Right lobe of liver (tissue), 6 donors: ENCODE measurements at regions not wholly inside any gene's neighbourhood (a gene's known extent, or its start where the extent isn't known, plus 50 kb on each side); places are given as distances from the start of the nearest gene placed in this dataset.

Experiments
- ATAC-seq, 4 donors: fragments of 200-7000 bp; cut with Tn5 transposase; one replicate each; pipeline ENCODE4 v1.9.1; 2020; ENCODE audit warnings: mild to moderate bottlenecking in 4 of 4, moderate library complexity in 4 of 4
- DNase-seq, 3 donors: peaks; one replicate each; pipeline ENCODE4 v3.0.0-alpha.2; 2020
- H3K27ac ChIP-seq, 3 donors: fragments of 200-600 bp; one replicate each; pipeline ENCODE4 v1.8.0; 2022
- H3K27me3 ChIP-seq, 2 donors: fragments of 200-600 bp; one replicate each; pipeline ENCODE4 v1.8.0; 2022
- H3K36me3 ChIP-seq, 4 donors: fragments of 200-600 bp; sonication (generic) in 1 of 4; one replicate each; pipeline versions ENCODE4 v1.5.1 to v1.8.0; 2017 to 2022; ENCODE audit warnings: control low read depth in 1 of 4
- H3K4me1 ChIP-seq, 4 donors: fragments of 200-600 bp; sonication (generic) in 1 of 4; one replicate each; pipeline versions ENCODE4 v1.5.1 to v1.8.0; 2017 to 2022; ENCODE audit warnings: control low read depth in 1 of 4
- H3K4me3 ChIP-seq, 3 donors: fragments of 200-600 bp; one replicate each; pipeline ENCODE4 v1.8.0; 2022
- H3K9me3 ChIP-seq, 4 donors: fragments of 200-600 bp; sonication (generic) in 1 of 4; one replicate each; pipeline versions ENCODE4 v1.5.1 to v1.8.0; 2017 to 2022; ENCODE audit warnings: control low read depth in 1 of 4
- POLR2A ChIP-seq: fragments of 450-650 bp; IDR thresholded peaks from one replicate; pipeline ENCODE4 v1.6.1; 2017; ENCODE audit warnings: antibody characterized with exemption, mild to moderate bottlenecking
- WGBS: methylation state at CpG from one replicate; pipeline ENCODE4 v1.1.6; 2018; ENCODE audit warnings: low coverage, low lambda C conversion rate; ENCODE audit not compliant: insufficient coverage; ENCODE audit errors: missing lambda C conversion rate; 5-methylcytosine and 5-hydroxymethylcytosine counted together
- intact Hi-C, 2 donors: fragments of 100-400 bp; cut with DNase I; formaldehyde crosslinking; loops; one replicate each; pipeline versions ENCODE4 v1.11.2 to v1.14.1; 2022
- TF ChIP-seq, protein P1 (sequence below), 4 donors: fragments of 200-600 bp in 3 of 4; fragments of 450-650 bp in 1 of 4; IDR thresholded peaks; one replicate each; pipeline versions ENCODE4 v1.5.1 to v1.8.0; 2016 to 2022; ENCODE audit warnings: antibody characterized with exemption in 4 of 4, mild to moderate bottlenecking in 2 of 4
- donor health status: DM: no; HTN: yes; CAD: no.
- donor health status: DM: no; HTN: no; CAD: no.
- donor health status: DM: no; HTN: no; CAD: no.
- donor health status: DM: no; HTN: yes; CAD: no.
- donor health status: DM: no; HTN: yes; CAD: no.

DNA sequence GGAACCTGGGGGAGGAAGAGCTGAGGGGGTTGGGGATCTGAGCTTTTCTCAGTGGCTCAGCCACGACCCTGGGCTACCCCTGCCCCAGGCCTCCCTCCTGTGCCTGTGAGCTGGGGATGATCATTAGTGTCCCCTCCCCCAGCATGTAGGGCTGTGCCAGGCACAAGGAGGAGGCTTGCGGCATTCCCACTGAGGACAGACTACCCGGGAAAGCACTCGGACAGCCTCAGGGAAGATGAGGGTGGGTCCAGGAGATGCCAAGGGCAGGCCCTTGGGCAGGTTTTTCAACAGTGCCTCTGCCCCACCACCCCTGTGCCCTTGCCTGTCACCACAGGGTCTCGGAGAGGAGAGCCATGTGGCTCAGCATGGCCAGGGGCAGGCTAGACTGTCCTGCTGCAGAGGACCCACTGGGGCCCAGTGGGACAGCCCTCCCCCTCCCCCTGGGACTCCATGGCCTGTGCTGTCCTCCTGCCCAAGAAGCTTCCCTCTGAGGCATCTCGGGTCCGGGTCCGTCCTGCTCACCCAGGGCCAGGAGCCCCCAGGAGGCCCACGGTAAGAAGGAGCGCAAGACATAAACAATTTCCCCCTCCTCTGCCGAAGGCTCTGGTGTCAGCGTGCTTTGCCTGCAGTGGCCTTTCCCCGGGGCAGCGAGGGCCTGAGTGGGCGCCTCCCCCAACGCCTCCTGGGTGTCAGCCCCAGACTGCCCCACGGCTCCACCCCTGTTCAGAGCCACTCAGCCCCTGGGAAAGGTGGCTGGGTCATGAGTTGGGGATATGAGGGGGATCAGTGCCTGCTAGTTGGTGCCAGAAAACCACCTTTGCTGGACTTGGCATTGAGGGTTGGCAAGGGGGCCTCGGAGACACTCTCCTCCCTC is 192.5 kb downstream of the GOLGA6L6 start:
- no peaks in the 10 kb centered on the region for H3K36me3 ChIP-seq
- no peaks in the 10 kb centered on the region for H3K9me3 ChIP-seq
- H3K4me3 ChIP-seq, result no peak overlapping the region
- H3K4me1 ChIP-seq, result no peaks in the 10 kb centered on the region
- WGBS, result 71% methylated on average over 13 of the region's 18 CpGs
- ATAC-seq, result peak in 2 of 4 donors; percentile 3 to 10
- peak in 1 of 3 donors; percentile 23 for DNase-seq
- H3K27ac ChIP-seq, result no peak overlapping the region
- TF ChIP-seq, protein P1, sequence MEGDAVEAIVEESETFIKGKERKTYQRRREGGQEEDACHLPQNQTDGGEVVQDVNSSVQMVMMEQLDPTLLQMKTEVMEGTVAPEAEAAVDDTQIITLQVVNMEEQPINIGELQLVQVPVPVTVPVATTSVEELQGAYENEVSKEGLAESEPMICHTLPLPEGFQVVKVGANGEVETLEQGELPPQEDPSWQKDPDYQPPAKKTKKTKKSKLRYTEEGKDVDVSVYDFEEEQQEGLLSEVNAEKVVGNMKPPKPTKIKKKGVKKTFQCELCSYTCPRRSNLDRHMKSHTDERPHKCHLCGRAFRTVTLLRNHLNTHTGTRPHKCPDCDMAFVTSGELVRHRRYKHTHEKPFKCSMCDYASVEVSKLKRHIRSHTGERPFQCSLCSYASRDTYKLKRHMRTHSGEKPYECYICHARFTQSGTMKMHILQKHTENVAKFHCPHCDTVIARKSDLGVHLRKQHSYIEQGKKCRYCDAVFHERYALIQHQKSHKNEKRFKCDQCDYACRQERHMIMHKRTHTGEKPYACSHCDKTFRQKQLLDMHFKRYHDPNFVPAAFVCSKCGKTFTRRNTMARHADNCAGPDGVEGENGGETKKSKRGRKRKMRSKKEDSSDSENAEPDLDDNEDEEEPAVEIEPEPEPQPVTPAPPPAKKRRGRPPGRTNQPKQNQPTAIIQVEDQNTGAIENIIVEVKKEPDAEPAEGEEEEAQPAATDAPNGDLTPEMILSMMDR (IDR thresholded peaks at IDR 0.05), result no peak
- no peak for TF ChIP-seq POLR2A
- intact Hi-C loops, result no loop called here
- H3K27me3 ChIP-seq, result peaks cover 0 to 15% of the 10 kb centered on the region in 2 donors

DNA sequence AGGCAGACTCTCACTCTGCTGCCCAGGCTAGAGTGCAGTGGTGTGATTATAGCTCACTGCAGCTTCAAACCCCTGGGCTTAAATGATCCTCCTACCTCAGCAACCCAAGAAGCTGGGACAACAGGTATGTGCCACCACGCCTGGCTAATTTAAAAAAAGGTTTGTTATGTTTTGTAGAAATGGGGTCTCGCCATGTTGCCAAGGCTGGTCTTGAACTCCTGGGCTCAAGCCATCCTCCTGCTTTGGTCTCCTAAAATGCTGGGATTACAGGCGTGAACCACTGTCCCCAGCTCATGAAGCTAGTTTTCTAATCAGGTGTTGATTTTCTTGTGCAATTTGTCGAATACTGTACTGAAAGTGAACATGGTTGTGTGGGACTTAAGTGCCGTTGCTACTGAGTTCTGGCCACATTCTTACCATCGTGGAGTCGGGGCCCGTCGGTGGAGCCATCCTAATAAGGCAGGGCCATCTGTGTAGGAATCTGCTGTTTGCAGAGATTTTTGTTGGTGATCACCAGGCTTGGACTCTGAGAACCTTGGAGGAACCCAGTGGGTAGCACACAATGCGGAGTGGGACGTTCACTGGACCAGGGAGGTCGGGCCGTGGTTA is 193.2 kb downstream of the GOLGA6L6 start:
- H3K27ac ChIP-seq, result no peak overlapping the region
- peaks cover 0 to 15% of the 10 kb centered on the region in 2 donors for H3K27me3 ChIP-seq
- no peak for DNase-seq
- intact Hi-C loops, result no loop called here
- no peak overlapping the region for H3K4me3 ChIP-seq
- H3K36me3 ChIP-seq, result no peaks in the 10 kb centered on the region
- no peaks in the 10 kb centered on the region for H3K9me3 ChIP-seq
- TF ChIP-seq POLR2A, result no peak
- TF ChIP-seq, protein P1 (IDR thresholded peaks at IDR 0.05), result no peak
- no peak for ATAC-seq
- no peaks in the 10 kb centered on the region for H3K4me1 ChIP-seq
- 72% methylated on average over 13 of the region's 13 CpGs for WGBS

DNA sequence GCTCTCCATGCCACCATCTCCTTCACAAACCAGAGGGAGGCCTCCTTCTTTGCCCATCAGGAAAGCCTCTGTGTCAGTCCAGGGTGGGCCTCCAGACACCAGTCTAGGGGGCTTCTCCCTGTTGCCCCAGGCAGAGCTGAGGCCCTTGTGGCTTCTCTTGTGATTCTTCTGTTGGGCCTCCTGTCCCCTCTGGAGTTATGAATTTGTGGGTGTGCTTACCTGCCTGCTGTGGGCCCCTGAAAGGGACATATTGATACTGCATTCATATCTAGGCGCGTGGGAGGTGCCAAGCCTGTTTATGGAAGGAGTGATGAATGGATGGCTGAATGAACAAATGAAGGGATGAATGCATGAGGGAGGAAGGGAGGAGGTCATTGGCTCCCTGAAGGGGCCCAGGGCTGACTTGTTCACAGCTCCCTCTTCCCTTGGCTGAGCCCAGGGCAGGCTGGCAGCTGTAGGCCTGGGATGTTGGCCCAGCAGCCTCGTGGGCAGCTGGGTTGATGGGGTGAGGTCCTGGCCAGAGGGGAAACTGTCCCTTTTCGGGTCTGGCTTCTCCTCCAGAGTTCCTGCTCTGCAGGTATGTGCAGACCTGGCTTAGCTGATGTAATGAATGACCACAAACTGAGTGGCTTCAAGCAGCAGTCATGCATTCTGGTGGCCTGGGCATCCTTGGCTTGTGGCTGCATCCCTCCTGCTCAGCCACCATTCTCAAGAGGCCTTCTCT is 195.4 kb downstream of the GOLGA6L6 start:
- H3K36me3 ChIP-seq, result no peaks in the 10 kb centered on the region
- no peaks in the 10 kb centered on the region for H3K9me3 ChIP-seq
- no peak overlapping the region for H3K4me3 ChIP-seq
- ATAC-seq, result no peak
- H3K27ac ChIP-seq, result no peak overlapping the region
- intact Hi-C loops, result no loop called here
- peaks cover 0 to 6% of the 10 kb centered on the region in 2 donors for H3K27me3 ChIP-seq
- WGBS, result 31% methylated on average over 2 of the region's 4 CpGs
- no peak for DNase-seq
- no peak for TF ChIP-seq POLR2A
- TF ChIP-seq, protein P1 (IDR thresholded peaks at IDR 0.05), result no peak
- H3K4me1 ChIP-seq, result no peaks in the 10 kb centered on the region

DNA sequence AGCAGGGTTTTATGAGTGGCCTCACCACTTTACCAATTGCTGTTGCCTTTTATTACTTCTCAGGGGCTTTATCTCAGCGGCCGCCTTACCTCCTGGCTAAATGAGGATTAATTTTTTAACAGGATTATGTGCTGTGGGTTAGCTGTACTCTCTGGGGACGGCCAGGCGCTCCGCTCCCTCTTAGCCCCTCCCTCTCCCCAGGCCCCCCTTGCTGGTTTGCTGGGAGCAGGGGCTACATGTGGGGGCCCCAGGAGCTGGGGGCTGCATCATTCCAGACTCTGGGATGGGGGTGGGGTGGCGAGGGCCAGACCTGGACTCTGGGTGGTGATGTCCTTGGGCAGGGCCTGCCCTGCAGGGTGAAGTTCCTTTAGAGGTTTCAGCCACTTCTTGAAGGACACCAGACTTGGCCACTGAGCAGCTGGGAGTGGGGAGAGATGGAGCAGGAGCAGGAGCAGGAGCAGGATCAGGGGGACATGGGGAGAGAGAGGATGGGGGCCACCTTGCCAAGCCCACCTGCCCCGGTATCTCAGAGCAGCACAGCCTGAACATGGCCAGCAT is 196.1 kb downstream of the GOLGA6L6 start:
- Histone ChIP-seq H3K9me3 (no peaks in the 10 kb centered on the region), H3K4me3 (no peak overlapping the region), H3K27ac (no peak overlapping the region), H3K27me3 (peaks cover 0 to 6% of the 10 kb centered on the region in 2 donors), H3K4me1 (no peaks in the 10 kb centered on the region), H3K36me3 (no peaks in the 10 kb centered on the region)
- intact Hi-C loops, result no loop called here
- no peak for ATAC-seq
- TF ChIP-seq, protein P1 (IDR thresholded peaks at IDR 0.05), result no peak
- no peak for TF ChIP-seq POLR2A
- DNase-seq, result no peak
- 54% methylated on average over 5 of the region's 7 CpGs for WGBS
